Ectodermal cell (in vitro differentiated cells): ENCODE measurements at regions not wholly inside any gene's neighbourhood (a gene's known extent, or its start where the extent isn't known, plus 50 kb on each side); places are given as distances from the start of the nearest gene placed in this dataset.
"Not testable (repeated sequence)": the region's sequence is repeated elsewhere in the genome, so short reads cannot be mapped to it uniquely, and the experiment has no call there.

Experiments used
- H3K27ac ChIP-seq: 2 replicates; pipeline ENCODE4 v1.7.0; 2013; ENCODE audit warnings: mild to moderate bottlenecking, low read depth, low read length; ENCODE audit not compliant: insufficient read depth, poor library complexity, severe bottlenecking
- H3K27me3 ChIP-seq: 2 replicates; pipeline ENCODE4 v1.7.0; 2013; ENCODE audit warnings: mild to moderate bottlenecking, low read length; ENCODE audit not compliant: insufficient read depth, control insufficient read depth, poor library complexity, severe bottlenecking
- H3K36me3 ChIP-seq: one replicate; pipeline ENCODE4 v1.7.0; 2013; ENCODE audit warnings: low read length; ENCODE audit not compliant: control insufficient read depth, insufficient read depth
- H3K4me1 ChIP-seq: one replicate; pipeline ENCODE4 v1.7.0; 2013; ENCODE audit warnings: low read length; ENCODE audit not compliant: control insufficient read depth, insufficient read depth
- H3K4me3 ChIP-seq: 2 replicates; pipeline ENCODE4 v1.7.0; 2013; ENCODE audit warnings: low read depth, low read length, control low read depth; ENCODE audit not compliant: insufficient read depth
- H3K9me3 ChIP-seq: 2 replicates; pipeline ENCODE4 v1.7.0; 2013; ENCODE audit warnings: mild to moderate bottlenecking, low read length, moderate library complexity; ENCODE audit not compliant: control insufficient read depth
- WGBS, 2 experiments: methylation state at CpG; one replicate each; pipeline ENCODE4 v1.1.7; 2013; ENCODE audit warnings: missing lambda C conversion rate in 2 of 2; 5-methylcytosine and 5-hydroxymethylcytosine counted together

- H3K4me3 ChIP-seq, H3K27ac ChIP-seq, H3K9me3 ChIP-seq, H3K27me3 ChIP-seq, H3K36me3 ChIP-seq, H3K4me1 ChIP-seq: not testable (repeated sequence)
- WGBS, 2 experiments: 91 to 93% methylated on average over 7 of the region's 7 CpGs
These were observed 86.3 kb upstream of the GLI2 start for GRCh38 chr2:120649381-120649780.

GRCh38 chr2:120650022-120650644, 85.5 kb upstream of the GLI2 start:
- no peaks in the 10 kb centered on the region for H3K36me3 ChIP-seq
- no peaks in the 10 kb centered on the region for H3K4me1 ChIP-seq
- H3K4me3 ChIP-seq: no peak overlapping the region
- no peaks in the 10 kb centered on the region for H3K9me3 ChIP-seq
- WGBS, 2 experiments: 83 to 89% methylated on average over 1 of the region's 1 CpG
- no peaks in the 10 kb centered on the region for H3K27me3 ChIP-seq
- no peak overlapping the region for H3K27ac ChIP-seq

GRCh38 chr2:120651818-120652217, 83.8 kb upstream of the GLI2 start:
- H3K4me1 ChIP-seq: no peaks in the 10 kb centered on the region
- no peaks in the 10 kb centered on the region for H3K36me3 ChIP-seq
- no peak overlapping the region for H3K4me3 ChIP-seq
- H3K27ac ChIP-seq: no peak overlapping the region
- H3K9me3 ChIP-seq: no peaks in the 10 kb centered on the region
- H3K27me3 ChIP-seq: no peaks in the 10 kb centered on the region

GRCh38 chr2:120653046-120653445, 82.6 kb upstream of the GLI2 start:
- Histone ChIP-seq H3K27me3 (no peaks in the 10 kb centered on the region), H3K4me1 (no peaks in the 10 kb centered on the region), H3K36me3 (no peaks in the 10 kb centered on the region), H3K9me3 (no peaks in the 10 kb centered on the region), H3K4me3 (no peak overlapping the region), H3K27ac (no peak overlapping the region)
- 100% methylated on average over 2 of the region's 2 CpGs for WGBS, 2 experiments

- WGBS, 2 experiments: 95% methylated on average over 13 of the region's 13 CpGs
- Histone ChIP-seq H3K9me3 (no peaks in the 10 kb centered on the region), H3K27me3 (no peaks in the 10 kb centered on the region), H3K27ac (no peak overlapping the region), H3K36me3 (no peaks in the 10 kb centered on the region), H3K4me1 (no peaks in the 10 kb centered on the region), H3K4me3 (no peak overlapping the region)
These were observed 81.8 kb upstream of the GLI2 start for GRCh38 chr2:120653871-120654270.

GRCh38 chr2:120654381-120655134, 81.1 kb upstream of the GLI2 start:
- WGBS, 2 experiments: 82 to 83% methylated on average over 54 of the region's 54 CpGs
- no peaks in the 10 kb centered on the region for H3K36me3 ChIP-seq
- no peaks in the 10 kb centered on the region for H3K9me3 ChIP-seq
- no peaks in the 10 kb centered on the region for H3K4me1 ChIP-seq
- no peak overlapping the region for H3K27ac ChIP-seq
- H3K4me3 ChIP-seq: no peak overlapping the region
- no peaks in the 10 kb centered on the region for H3K27me3 ChIP-seq

- Histone ChIP-seq H3K27me3 (peaks cover 8% of the 10 kb centered on the region), H3K9me3 (no peaks in the 10 kb centered on the region), H3K4me1 (no peaks in the 10 kb centered on the region), H3K36me3 (no peaks in the 10 kb centered on the region), H3K27ac (no peak overlapping the region), H3K4me3 (no peak overlapping the region)
- 88 to 92% methylated on average over 19 of the region's 19 CpGs for WGBS, 2 experiments
These were observed 79.3 kb upstream of the GLI2 start for GRCh38 chr2:120656273-120656950.

- peaks cover 15% of the 10 kb centered on the region for H3K27me3 ChIP-seq
- H3K27ac ChIP-seq: no peak overlapping the region
- H3K4me3 ChIP-seq: no peak overlapping the region
These were observed 77.5 kb upstream of the GLI2 start for GRCh38 chr2:120658042-120658769.

GRCh38 chr2:120658770-120659158, 76.9 kb upstream of the GLI2 start:
- no peaks in the 10 kb centered on the region for H3K36me3 ChIP-seq
- 45 to 47% methylated on average over 2 of the region's 2 CpGs for WGBS, 2 experiments
- no peaks in the 10 kb centered on the region for H3K4me1 ChIP-seq
- H3K27ac ChIP-seq: no peak overlapping the region
- peaks cover 15% of the 10 kb centered on the region for H3K27me3 ChIP-seq
- no peak overlapping the region for H3K4me3 ChIP-seq
- no peaks in the 10 kb centered on the region for H3K9me3 ChIP-seq

More at GRCh38 chr2:120658042-120658769, 77.5 kb upstream of the GLI2 start:
- Histone ChIP-seq H3K9me3 (no peaks in the 10 kb centered on the region), H3K4me1 (no peaks in the 10 kb centered on the region), H3K36me3 (no peaks in the 10 kb centered on the region)
- WGBS, 2 experiments: 83 to 85% methylated on average over 7 of the region's 7 CpGs
